ENCODE measurements at regions not wholly inside any gene's neighbourhood (a gene's known extent, or its start where the extent isn't known, plus 50 kb on each side); places are given as distances from the start of the nearest gene placed in this dataset.

GRCh38 chr2:136191041-136191440, 73.1 kb upstream of the CXCR4 start:
- no peaks in the 10 kb centered on the region for H3K79me2 ChIP-seq (ENCODE audit: insufficient read depth, low read length)
- Mint-ChIP-seq H3K4me3 (ENCODE audit: unreplicated experiment) (no peak overlapping the region), H3K27me3 (ENCODE audit: low read depth, unreplicated experiment) (peaks cover 16% of the 10 kb centered on the region), H3K27ac (ENCODE audit: unreplicated experiment) (no peak overlapping the region), H3K4me1 (ENCODE audit: low read depth, unreplicated experiment) (no peaks in the 10 kb centered on the region), H3K36me3 (ENCODE audit: low read depth, unreplicated experiment) (no peaks in the 10 kb centered on the region), H3K9me3 (ENCODE audit: unreplicated experiment) (peaks cover 3% of the 10 kb centered on the region)
- no peak for TF ChIP-seq EZH2 (IDR thresholded peaks at IDR 0.05; ENCODE audit: insufficient read depth, low read length)
- no peak for TF ChIP-seq CTCF (IDR thresholded peaks at IDR 0.05; ENCODE audit: insufficient read depth, low read depth, low read length)
- no peak overlapping the region for H3K4me3 ChIP-seq (ENCODE audit: insufficient read depth, low read depth, low read length)
- FAIRE-seq (no peak), DNase-seq (ENCODE audit: low read depth) (no peak)
- no peak overlapping the region for H3K4me2 ChIP-seq (ENCODE audit: low read length)
- no peak overlapping the region for H3K9ac ChIP-seq (ENCODE audit: low read length)
- H3K4me1 ChIP-seq (ENCODE audit: insufficient read depth, low read length), result no peaks in the 10 kb centered on the region
- H4K20me1 ChIP-seq (ENCODE audit: insufficient read depth, low read length), result no peaks in the 10 kb centered on the region
- no peak overlapping the region for H3K27ac ChIP-seq (ENCODE audit: low read depth, low read length)
- no peaks in the 10 kb centered on the region for H3K36me3 ChIP-seq (ENCODE audit: insufficient read depth, low read length)
- no peaks in the 10 kb centered on the region for H3K27me3 ChIP-seq (ENCODE audit: insufficient read depth, low read length)
- H2AFZ ChIP-seq (ENCODE audit: low read depth, low read length), result no peak overlapping the region
- no peaks in the 10 kb centered on the region for H3K9me3 ChIP-seq (ENCODE audit: insufficient read depth, low read depth, low read length)

- Histone ChIP-seq H3K79me2 (ENCODE audit: insufficient read depth, low read length) (no peaks in the 10 kb centered on the region), H3K9ac (ENCODE audit: low read length) (no peak overlapping the region), H3K27ac (ENCODE audit: low read depth, low read length) (no peak overlapping the region), H3K36me3 (ENCODE audit: insufficient read depth, low read length) (no peaks in the 10 kb centered on the region), H3K4me3 (ENCODE audit: insufficient read depth, low read depth, low read length) (no peak overlapping the region), H3K27me3 (ENCODE audit: insufficient read depth, low read length) (no peaks in the 10 kb centered on the region), H2AFZ (ENCODE audit: low read depth, low read length) (no peak overlapping the region), H3K9me3 (ENCODE audit: insufficient read depth, low read depth, low read length) (no peaks in the 10 kb centered on the region), H3K4me1 (ENCODE audit: insufficient read depth, low read length) (no peaks in the 10 kb centered on the region), H4K20me1 (ENCODE audit: insufficient read depth, low read length) (no peaks in the 10 kb centered on the region), H3K4me2 (ENCODE audit: low read length) (no peak overlapping the region)
- no peak for DNase-seq (ENCODE audit: low read depth)
- no peak for TF ChIP-seq EZH2 (IDR thresholded peaks at IDR 0.05; ENCODE audit: insufficient read depth, low read length)
- TF ChIP-seq CTCF (IDR thresholded peaks at IDR 0.05; ENCODE audit: insufficient read depth, low read depth, low read length), result no peak
- H3K4me3 Mint-ChIP-seq (ENCODE audit: unreplicated experiment), result no peak overlapping the region
- H3K4me1 Mint-ChIP-seq (ENCODE audit: low read depth, unreplicated experiment), result no peaks in the 10 kb centered on the region
- no peaks in the 10 kb centered on the region for H3K36me3 Mint-ChIP-seq (ENCODE audit: low read depth, unreplicated experiment)
- FAIRE-seq, result no peak
- H3K27me3 Mint-ChIP-seq (ENCODE audit: low read depth, unreplicated experiment), result peaks cover 17% of the 10 kb centered on the region
- H3K27ac Mint-ChIP-seq (ENCODE audit: unreplicated experiment), result no peak overlapping the region
- H3K9me3 Mint-ChIP-seq (ENCODE audit: unreplicated experiment), result peaks cover 3% of the 10 kb centered on the region
These were observed 71.4 kb upstream of the CXCR4 start for GRCh38 chr2:136189221-136189782.

- Histone ChIP-seq H3K9me3 (ENCODE audit: insufficient read depth, low read depth, low read length) (no peaks in the 10 kb centered on the region), H4K20me1 (ENCODE audit: insufficient read depth, low read length) (no peaks in the 10 kb centered on the region), H2AFZ (ENCODE audit: low read depth, low read length) (no peak overlapping the region), H3K4me2 (ENCODE audit: low read length) (no peak overlapping the region), H3K79me2 (ENCODE audit: insufficient read depth, low read length) (no peaks in the 10 kb centered on the region), H3K27me3 (ENCODE audit: insufficient read depth, low read length) (no peaks in the 10 kb centered on the region), H3K36me3 (ENCODE audit: insufficient read depth, low read length) (no peaks in the 10 kb centered on the region), H3K27ac (ENCODE audit: low read depth, low read length) (no peak overlapping the region), H3K9ac (ENCODE audit: low read length) (no peak overlapping the region), H3K4me3 (ENCODE audit: insufficient read depth, low read depth, low read length) (no peak overlapping the region), H3K4me1 (ENCODE audit: insufficient read depth, low read length) (no peaks in the 10 kb centered on the region)
- FAIRE-seq (no peak), DNase-seq (ENCODE audit: low read depth) (no peak)
- Mint-ChIP-seq H3K9me3 (ENCODE audit: unreplicated experiment) (peaks cover 3% of the 10 kb centered on the region), H3K36me3 (ENCODE audit: low read depth, unreplicated experiment) (no peaks in the 10 kb centered on the region), H3K27ac (ENCODE audit: unreplicated experiment) (no peak overlapping the region), H3K27me3 (ENCODE audit: low read depth, unreplicated experiment) (peaks cover 17% of the 10 kb centered on the region), H3K4me3 (ENCODE audit: unreplicated experiment) (no peak overlapping the region), H3K4me1 (ENCODE audit: low read depth, unreplicated experiment) (no peaks in the 10 kb centered on the region)
- no peak for TF ChIP-seq CTCF (IDR thresholded peaks at IDR 0.05; ENCODE audit: insufficient read depth, low read depth, low read length)
- no peak for TF ChIP-seq EZH2 (IDR thresholded peaks at IDR 0.05; ENCODE audit: insufficient read depth, low read length)
These were observed 70.1 kb upstream of the CXCR4 start for GRCh38 chr2:136188086-136188485.
